T1000 (cell line): ENCODE measurements at regions not wholly inside any gene's neighbourhood (a gene's known extent, or its start where the extent isn't known, plus 50 kb on each side); places are given as distances from the start of the nearest gene placed in this dataset.

Source experiments
- DNase-seq: peaks from one replicate; lab custom pipeline; 2025; ENCODE audit warnings: mixed read lengths; lab: John Stamatoyannopoulos, UW

GRCh38 chr11:11756718-11757117 is 85.1 kb upstream of the USP47 start:
- DNase-seq, result no peak

DNA sequence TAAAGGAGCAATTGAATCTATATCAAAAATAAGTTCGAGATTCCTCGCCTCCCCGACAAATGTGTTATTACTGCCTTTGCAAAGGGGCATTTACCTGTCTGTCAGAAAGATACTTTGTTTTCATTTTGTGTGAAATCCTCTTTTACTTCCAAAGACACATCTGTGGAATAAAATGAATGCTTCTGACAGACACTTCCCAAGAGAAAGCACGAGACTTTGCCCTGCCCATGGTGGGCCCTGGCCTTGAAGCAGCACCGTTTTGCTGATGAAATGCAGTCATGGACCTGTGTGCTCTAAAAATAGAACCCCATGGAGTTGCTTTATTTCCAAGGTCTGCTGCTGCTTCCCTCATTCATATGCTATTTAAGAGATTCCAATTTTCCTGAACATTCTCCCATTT is 85.9 kb upstream of the USP47 start:
- no peak for DNase-seq

DNA sequence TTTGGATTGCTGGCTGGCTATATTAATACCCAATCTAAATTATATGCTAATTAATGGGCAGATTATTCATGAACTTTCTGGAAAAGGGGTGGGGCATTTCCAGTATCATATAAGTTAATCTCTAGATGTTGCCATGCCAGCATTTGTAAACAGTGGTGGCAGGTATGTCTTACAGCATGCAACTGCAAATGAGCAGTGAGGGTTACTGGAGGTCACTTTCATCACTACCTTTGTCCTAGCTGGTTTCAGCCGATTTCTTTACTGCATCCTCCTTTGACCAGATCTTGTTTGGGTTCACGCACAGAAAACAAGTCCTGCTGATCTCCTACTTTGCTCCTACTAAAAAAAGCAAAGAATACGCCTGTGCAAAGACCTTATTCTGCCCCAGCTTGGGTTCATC is 89.1 kb upstream of the USP47 start:
- no peak for DNase-seq

- DNase-seq, result no peak
These were observed 91.5 kb upstream of the USP47 start for GRCh38 chr11:11750017-11750878.

- no peak for DNase-seq
These were observed 92.9 kb upstream of the USP47 start for GRCh38 chr11:11748706-11749365.

GRCh38 chr11:11747570-11747969 is 94.2 kb upstream of the USP47 start:
- DNase-seq, result no peak

GRCh38 chr11:11746449-11746848 is 95.3 kb upstream of the USP47 start:
- no peak for DNase-seq

DNA sequence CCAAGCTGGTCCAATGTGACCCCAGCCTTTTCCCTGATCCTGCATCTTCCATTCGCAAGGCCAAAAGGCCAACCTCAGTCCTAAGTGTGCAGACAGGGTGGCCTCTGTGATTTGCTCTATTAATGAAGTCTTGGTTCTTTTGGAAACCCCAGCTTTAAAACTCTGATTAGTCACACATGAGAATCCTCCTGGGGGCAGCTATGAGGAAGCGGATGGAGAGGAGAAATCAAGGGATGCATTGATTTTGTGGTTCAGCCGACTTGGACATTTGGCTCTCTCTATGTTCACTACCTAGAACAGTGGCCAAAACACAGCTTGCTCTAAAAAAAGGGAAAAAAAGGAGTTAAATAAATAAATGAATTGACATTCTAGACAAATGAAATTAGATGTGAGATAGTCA is 98.6 kb upstream of the USP47 start:
- no peak for DNase-seq

DNA sequence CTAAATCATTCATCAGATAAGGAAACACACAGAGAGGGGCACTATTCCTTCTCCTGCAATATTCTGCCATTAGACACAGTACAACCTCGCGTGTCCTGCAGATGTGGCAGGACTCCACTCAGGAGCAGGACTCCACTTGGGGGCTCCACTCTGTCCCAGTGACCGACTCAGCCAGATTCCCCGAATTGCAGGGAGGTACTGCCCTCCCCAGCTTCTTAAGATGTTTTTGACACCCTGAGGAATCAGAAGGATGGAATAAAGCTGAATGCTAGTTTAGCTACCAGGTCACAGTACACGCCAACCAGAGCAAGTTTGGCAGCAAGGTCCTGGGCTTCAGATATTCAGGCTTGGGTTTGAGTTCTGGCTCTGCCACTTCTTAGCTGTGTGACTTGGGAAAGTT is 99.3 kb upstream of the USP47 start:
- DNase-seq, result no peak

DNA sequence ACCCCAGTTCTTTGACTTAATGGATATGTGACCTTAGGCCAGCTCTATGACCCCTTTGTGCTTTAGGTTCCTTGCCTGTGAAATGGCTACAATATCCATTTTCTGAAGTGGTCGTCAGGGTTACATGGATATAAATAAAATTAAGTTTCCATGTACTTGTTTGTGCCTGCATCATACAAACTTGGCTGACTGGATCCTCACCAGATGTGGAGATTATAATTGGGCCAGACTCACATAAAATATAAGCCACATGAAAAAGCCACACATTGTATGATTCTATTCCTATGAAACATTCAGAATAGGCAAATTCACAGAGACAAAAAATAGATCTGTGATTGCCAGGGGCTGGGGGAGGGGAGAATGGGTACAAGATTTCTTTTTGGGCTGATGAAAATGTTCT is 100.9 kb upstream of the USP47 start:
- no peak for DNase-seq

- no peak for DNase-seq
These were observed 101.6 kb upstream of the USP47 start for GRCh38 chr11:11740073-11740702.

GRCh38 chr11:11738370-11738769 is 103.4 kb upstream of the USP47 start:
- no peak for DNase-seq

- no peak for DNase-seq
These were observed 106.2 kb upstream of the USP47 start for GRCh38 chr11:11735586-11735985.

DNA sequence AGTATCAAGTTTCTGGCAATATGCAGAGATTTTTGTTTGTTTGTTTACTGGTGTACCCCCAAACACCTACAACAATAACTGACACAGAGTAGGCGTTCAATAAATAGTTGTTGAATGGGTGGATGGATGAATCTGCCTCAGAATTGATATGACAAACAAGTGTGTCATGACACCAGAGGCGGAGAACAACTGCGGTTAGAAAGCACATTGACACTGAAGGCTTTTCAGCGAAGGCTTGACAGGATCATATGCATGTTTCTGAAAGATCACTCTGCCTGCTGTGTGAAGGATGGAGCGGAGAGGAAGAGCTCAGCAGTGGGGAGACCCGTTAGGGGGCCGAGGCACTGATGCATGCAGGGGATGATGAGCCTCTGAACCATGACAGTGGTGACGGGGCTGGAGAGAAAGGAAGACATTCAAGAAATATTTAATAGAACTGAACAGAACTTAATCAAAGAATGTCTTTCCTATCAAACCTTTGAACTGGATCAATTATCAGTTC is 108.5 kb upstream of the USP47 start:
- no peak for DNase-seq

GRCh38 chr11:11732116-11732515 is 109.7 kb upstream of the USP47 start:
- DNase-seq, result no peak

DNA sequence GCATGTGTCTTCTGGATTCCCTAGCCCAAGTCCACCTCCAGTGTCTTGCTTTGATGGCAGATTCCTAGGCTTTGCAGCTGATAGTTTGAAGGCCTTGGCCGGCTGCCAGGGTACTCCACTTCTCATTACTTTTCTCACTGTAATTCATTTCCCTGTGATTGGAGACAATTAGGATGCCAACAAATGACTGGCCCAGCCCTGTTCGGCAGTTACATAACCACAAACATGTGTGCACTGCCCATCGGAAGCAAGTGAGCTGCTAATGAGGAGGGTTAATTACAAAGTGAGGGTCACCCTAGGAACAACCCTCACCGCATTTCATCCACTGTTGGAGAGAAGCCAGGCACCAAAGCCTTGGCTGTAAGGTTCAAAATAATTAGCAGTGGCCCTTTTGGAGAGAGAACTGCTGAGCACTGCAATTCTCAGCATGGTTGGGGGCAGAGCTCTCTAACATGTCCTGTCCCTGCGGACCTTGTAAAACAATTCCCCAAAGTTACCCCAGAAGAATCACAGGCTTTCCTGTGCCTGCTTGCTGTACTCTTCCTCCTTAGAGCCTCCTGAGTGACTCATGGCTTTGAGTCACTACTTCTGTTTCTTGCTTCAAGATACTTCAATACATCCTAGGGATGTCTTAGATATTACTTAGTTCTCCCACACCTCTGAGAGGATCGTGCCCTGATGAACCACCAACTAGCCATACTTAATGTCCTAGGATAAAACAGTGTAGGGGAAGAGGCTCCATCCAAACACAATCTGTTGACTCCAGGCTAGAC is 109.7 kb upstream of the GALNT18 start:
- peak; percentile 29 for DNase-seq

GRCh38 chr11:11728386-11728785 is 106.6 kb upstream of the GALNT18 start:
- no peak for DNase-seq

DNA sequence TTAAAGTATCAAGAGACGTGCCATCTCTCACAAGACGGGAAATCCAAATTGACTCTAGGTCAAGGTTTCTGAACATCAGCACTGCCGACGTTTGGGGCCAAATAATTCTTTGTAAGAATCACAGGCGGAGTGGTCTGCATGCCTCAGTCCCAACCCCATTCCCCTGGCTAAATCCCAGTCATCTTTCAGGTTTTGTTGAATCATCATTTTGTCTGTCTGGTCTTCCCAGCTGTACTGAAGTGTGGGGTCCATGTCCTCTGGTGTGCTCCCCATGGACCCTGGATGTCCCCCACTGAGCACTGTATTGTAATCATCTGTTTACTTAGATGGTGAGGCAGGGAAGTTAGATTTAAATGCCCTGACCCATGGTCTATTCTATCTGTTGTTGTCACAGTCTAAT is 103.6 kb upstream of the GALNT18 start:
- no peak for DNase-seq

DNA sequence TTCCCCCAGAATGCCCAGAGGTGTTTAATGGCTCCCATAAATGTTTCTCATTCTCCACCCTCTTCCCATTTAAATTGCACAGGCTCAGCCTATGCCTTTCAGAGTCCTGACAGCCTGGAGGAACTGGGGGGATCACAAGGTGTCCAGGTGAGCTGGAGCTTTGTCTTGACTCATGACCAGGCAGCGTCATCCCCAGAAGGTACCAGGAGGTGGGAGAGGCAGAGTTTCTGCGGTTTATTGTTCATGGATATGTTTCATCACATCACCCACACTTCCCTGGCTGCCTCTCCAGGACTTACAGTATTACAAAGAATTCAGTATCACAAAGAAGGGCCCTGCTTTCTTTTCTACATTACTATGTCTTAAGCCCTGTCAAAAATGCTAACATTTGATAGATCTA is 103.2 kb upstream of the GALNT18 start:
- DNase-seq, result no peak

- DNase-seq, result no peak
These were observed 101.1 kb upstream of the GALNT18 start for GRCh38 chr11:11722861-11723260.

GRCh38 chr11:11722246-11722645 is 100.4 kb upstream of the GALNT18 start:
- DNase-seq, result no peak

DNA sequence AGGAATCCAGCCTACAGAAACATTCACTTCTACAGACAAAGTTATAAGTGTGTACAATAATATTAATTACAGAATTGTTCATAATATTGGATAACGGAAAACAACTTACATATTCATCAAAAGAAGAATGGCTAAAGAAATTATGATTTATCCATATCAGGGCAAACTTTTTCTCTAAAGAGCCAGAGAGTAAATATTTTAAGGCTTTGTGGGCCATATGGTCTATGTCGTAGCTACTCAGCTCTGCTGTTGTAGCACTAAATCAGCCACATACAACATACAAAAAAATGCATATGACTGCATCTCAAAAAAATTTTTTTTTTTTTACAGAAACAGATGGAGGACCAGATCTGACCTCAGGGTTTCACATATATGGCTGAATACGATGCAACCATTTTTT is 96.7 kb upstream of the GALNT18 start:
- no peak for DNase-seq
